ENCODE measurements at regions not wholly inside any gene's neighbourhood (a gene's known extent, or its start where the extent isn't known, plus 50 kb on each side); places are given as distances from the start of the nearest gene placed in this dataset.

- in situ Hi-C loops (cut with MboI), result no loop called here
- Histone ChIP-seq H3F3A (ENCODE audit: insufficient read depth) (no peaks in the 10 kb centered on the region), H3K4me2 (ENCODE audit: unreplicated experiment) (no peak overlapping the region), H4K20me1 (ENCODE audit: insufficient read depth) (no peaks in the 10 kb centered on the region), H3K9me3 (ENCODE audit: low read depth) (no peaks in the 10 kb centered on the region), H3K79me2 (ENCODE audit: insufficient read depth) (no peaks in the 10 kb centered on the region), H2AFZ (no peak overlapping the region), H3K27me3 (replicated peaks; ENCODE audit: insufficient read depth) (no peaks in the 10 kb centered on the region), H3K9ac (no peak overlapping the region), H3K9me2 (ENCODE audit: insufficient read depth) (no peaks in the 10 kb centered on the region), H3K4me1 (ENCODE audit: insufficient read depth) (no peaks in the 10 kb centered on the region), H3K27ac (no peak overlapping the region), H3K36me3 (ENCODE audit: low read depth) (no peaks in the 10 kb centered on the region), H3K4me3 (no peak overlapping the region)
- no peak for TF ChIP-seq EZH2phosphoT487 (IDR thresholded peaks at IDR 0.05; ENCODE audit: insufficient read depth, low read depth)
- no peak for TF ChIP-seq EZH2 (IDR thresholded peaks at IDR 0.05; ENCODE audit: insufficient read depth, poor library complexity, severe bottlenecking)
- no peak for DNase-seq
Measured at GRCh38 chr20:53699906-53700305, 106.3 kb upstream of the ZNF217 start.

- Histone ChIP-seq H2AFZ (no peak overlapping the region), H3K27ac (no peak overlapping the region), H3K4me1 (ENCODE audit: insufficient read depth) (no peaks in the 10 kb centered on the region), H3K9me3 (ENCODE audit: low read depth) (no peaks in the 10 kb centered on the region), H3K9ac (no peak overlapping the region), H3K9me2 (ENCODE audit: insufficient read depth) (no peaks in the 10 kb centered on the region), H3K4me3 (no peak overlapping the region), H3K27me3 (replicated peaks; ENCODE audit: insufficient read depth) (no peaks in the 10 kb centered on the region), H3F3A (ENCODE audit: insufficient read depth) (no peaks in the 10 kb centered on the region), H3K79me2 (ENCODE audit: insufficient read depth) (no peaks in the 10 kb centered on the region), H3K36me3 (ENCODE audit: low read depth) (no peaks in the 10 kb centered on the region), H3K4me2 (ENCODE audit: unreplicated experiment) (no peak overlapping the region), H4K20me1 (ENCODE audit: insufficient read depth) (no peaks in the 10 kb centered on the region)
- WGBS, 2 experiments (ENCODE audit: low coverage in 1 of 2, low lambda C conversion rate in 2 of 2, missing lambda C conversion rate in 2 of 2), result 33 to 44% methylated on average over 3 of the region's 3 CpGs
- TF ChIP-seq EZH2phosphoT487 (IDR thresholded peaks at IDR 0.05; ENCODE audit: insufficient read depth, low read depth) (no peak), EZH2 (IDR thresholded peaks at IDR 0.05; ENCODE audit: insufficient read depth, poor library complexity, severe bottlenecking) (no peak)
- in situ Hi-C loops (cut with MboI), result no loop called here
- no peak for DNase-seq
Measured at GRCh38 chr20:53699085-53699674, 105.5 kb upstream of the ZNF217 start.

GRCh38 chr20:53698371-53698978 is 104.8 kb upstream of the ZNF217 start:
- no peak overlapping the region for H3K9ac ChIP-seq
- H3K9me3 ChIP-seq (ENCODE audit: low read depth), result no peaks in the 10 kb centered on the region
- no peak for DNase-seq
- no peak overlapping the region for H3K27ac ChIP-seq
- no peaks in the 10 kb centered on the region for H3K36me3 ChIP-seq (ENCODE audit: low read depth)
- WGBS, 2 experiments (ENCODE audit: low coverage in 1 of 2, low lambda C conversion rate in 2 of 2, missing lambda C conversion rate in 2 of 2), result 94% methylated on average over 10 of the region's 10 CpGs
- H2AFZ ChIP-seq, result no peak overlapping the region
- in situ Hi-C loops (cut with MboI), result no loop called here
- H3K9me2 ChIP-seq (ENCODE audit: insufficient read depth), result no peaks in the 10 kb centered on the region
- no peaks in the 10 kb centered on the region for H3K79me2 ChIP-seq (ENCODE audit: insufficient read depth)
- no peak overlapping the region for H3K4me2 ChIP-seq (ENCODE audit: unreplicated experiment)
- H3K27me3 ChIP-seq (replicated peaks; ENCODE audit: insufficient read depth), result no peaks in the 10 kb centered on the region
- peaks cover under 1% of the 10 kb centered on the region; the same call in 1 of the 2 replicates for H3F3A ChIP-seq (ENCODE audit: insufficient read depth)
- H3K4me1 ChIP-seq (ENCODE audit: insufficient read depth), result 0 out of 2 replicates have a peak, but pooled peaks cover under 1% of the 10 kb centered on the region
- H4K20me1 ChIP-seq (ENCODE audit: insufficient read depth), result no peaks in the 10 kb centered on the region
- no peak overlapping the region for H3K4me3 ChIP-seq
- TF ChIP-seq EZH2phosphoT487 (IDR thresholded peaks at IDR 0.05; ENCODE audit: insufficient read depth, low read depth), result no peak
- no peak for TF ChIP-seq EZH2 (IDR thresholded peaks at IDR 0.05; ENCODE audit: insufficient read depth, poor library complexity, severe bottlenecking)

- Histone ChIP-seq H3K9ac (no peak overlapping the region), H3K36me3 (ENCODE audit: low read depth) (no peaks in the 10 kb centered on the region), H2AFZ (no peak overlapping the region), H3K27me3 (replicated peaks; ENCODE audit: insufficient read depth) (no peaks in the 10 kb centered on the region), H3K4me1 (ENCODE audit: insufficient read depth) (peaks cover 15% of the 10 kb centered on the region), H3K4me2 (ENCODE audit: unreplicated experiment) (no peak overlapping the region), H3K27ac (no peak overlapping the region), H3K9me2 (ENCODE audit: insufficient read depth) (no peaks in the 10 kb centered on the region), H3K9me3 (ENCODE audit: low read depth) (no peaks in the 10 kb centered on the region), H3K4me3 (no peak overlapping the region), H3K79me2 (ENCODE audit: insufficient read depth) (no peaks in the 10 kb centered on the region), H3F3A (ENCODE audit: insufficient read depth) (peaks cover 9% of the 10 kb centered on the region), H4K20me1 (ENCODE audit: insufficient read depth) (no peaks in the 10 kb centered on the region)
- no peak for DNase-seq
- 85 to 90% methylated on average over 8 of the region's 8 CpGs for WGBS, 2 experiments (ENCODE audit: low coverage in 1 of 2, low lambda C conversion rate in 2 of 2, missing lambda C conversion rate in 2 of 2)
- no peak for TF ChIP-seq EZH2phosphoT487 (IDR thresholded peaks at IDR 0.05; ENCODE audit: insufficient read depth, low read depth)
- TF ChIP-seq EZH2 (IDR thresholded peaks at IDR 0.05; ENCODE audit: insufficient read depth, poor library complexity, severe bottlenecking), result no peak
- in situ Hi-C loops (cut with MboI), result no loop called here
Measured at GRCh38 chr20:53695797-53696527, 102.3 kb upstream of the ZNF217 start.
